GM04504 (cell line): ENCODE measurements at regions not wholly inside any gene's neighbourhood (a gene's known extent, or its start where the extent isn't known, plus 50 kb on each side); places are given as distances from the start of the nearest gene placed in this dataset.
"Not testable (repeated sequence)": the region's sequence is repeated elsewhere in the genome, so short reads cannot be mapped to it uniquely, and the experiment has no call there.

ENCODE experiments used
- DNase-seq: peaks from one replicate; pipeline ENCODE4 v3.0.0-alpha.2; 2012; ENCODE audit warnings: low read depth

- no peak for DNase-seq
Measured at GRCh38 chr18:34480162-34480700, 229.9 kb upstream of the DTNA start.

- DNase-seq = no peak
Measured at GRCh38 chr18:34482204-34482603, 227.9 kb upstream of the DTNA start.

GRCh38 chr18:34483198-34483597 lies 226.9 kb upstream of the DTNA start:
- DNase-seq = no peak

- no peak for DNase-seq
Measured at GRCh38 chr18:34491719-34492118, 218.4 kb upstream of the DTNA start.

GRCh38 chr18:34492652-34493051 lies 217.4 kb upstream of the DTNA start:
- no peak for DNase-seq

- peak; percentile 17 for DNase-seq
Measured at GRCh38 chr18:34493099-34493544, 217.0 kb upstream of the DTNA start.

- no peak for DNase-seq
Measured at GRCh38 chr18:34493566-34494358, 216.3 kb upstream of the DTNA start.

GRCh38 chr18:34494359-34494696 lies 215.8 kb upstream of the DTNA start:
- DNase-seq = no peak

- no peak for DNase-seq
Measured at GRCh38 chr18:34495506-34495905, 214.6 kb upstream of the DTNA start.

- no peak for DNase-seq
Measured at GRCh38 chr18:34501553-34501952, 208.5 kb upstream of the DTNA start.

GRCh38 chr18:34506198-34506597 lies 203.9 kb upstream of the DTNA start:
- DNase-seq = no peak

GRCh38 chr18:34509163-34509562 lies 200.9 kb upstream of the DTNA start:
- DNase-seq = no peak

GRCh38 chr18:34509879-34510586 lies 200.1 kb upstream of the DTNA start:
- no peak for DNase-seq

GRCh38 chr18:34510926-34511325 lies 199.2 kb upstream of the DTNA start:
- DNase-seq = no peak

GRCh38 chr18:34511435-34511834 lies 198.7 kb upstream of the DTNA start:
- DNase-seq = no peak

GRCh38 chr18:34511879-34512278 lies 198.2 kb upstream of the DTNA start:
- no peak for DNase-seq

GRCh38 chr18:34514238-34514637 lies 195.9 kb upstream of the DTNA start:
- DNase-seq = no peak

- no peak for DNase-seq
Measured at GRCh38 chr18:34514957-34515356, 195.1 kb upstream of the DTNA start.

GRCh38 chr18:34516355-34516754 lies 193.7 kb upstream of the DTNA start:
- DNase-seq = not testable (repeated sequence)

GRCh38 chr18:34516996-34517395 lies 193.1 kb upstream of the DTNA start:
- DNase-seq = not testable (repeated sequence)

GRCh38 chr18:34521040-34521439 lies 189.1 kb upstream of the DTNA start:
- no peak for DNase-seq

GRCh38 chr18:34522603-34523002 lies 187.5 kb upstream of the DTNA start:
- DNase-seq = no peak

- no peak for DNase-seq
Measured at GRCh38 chr18:34525244-34525643, 184.9 kb upstream of the DTNA start.
